Occipital lobe (tissue), 1 donor: ENCODE measurements at regions not wholly inside any gene's neighbourhood (a gene's known extent, or its start where the extent isn't known, plus 50 kb on each side); places are given as distances from the start of the nearest gene placed in this dataset.
"Not testable (repeated sequence)": the region's sequence is repeated elsewhere in the genome, so short reads cannot be mapped to it uniquely, and the experiment has no call there.

Source experiments
- DNase-seq: peaks from one replicate; lab custom pipeline; 2025; lab: John Stamatoyannopoulos, UW

- DNase-seq = no peak
Measured at GRCh38 chr6:90895299-90896074, 308.6 kb upstream of the MAP3K7 start.

- DNase-seq = no peak
Measured at GRCh38 chr6:90894285-90895130, 307.6 kb upstream of the MAP3K7 start.

GRCh38 chr6:90893400-90893799 lies 306.5 kb upstream of the MAP3K7 start:
- DNase-seq = no peak

- DNase-seq = no peak
Measured at GRCh38 chr6:90892271-90892670, 305.4 kb upstream of the MAP3K7 start.

- DNase-seq = no peak
Measured at GRCh38 chr6:90891355-90891754, 304.5 kb upstream of the MAP3K7 start.

GRCh38 chr6:90890683-90891330 lies 303.9 kb upstream of the MAP3K7 start:
- DNase-seq = no peak

- no peak for DNase-seq
Measured at GRCh38 chr6:90887764-90888163, 300.9 kb upstream of the MAP3K7 start.

- DNase-seq = no peak
Measured at GRCh38 chr6:90885611-90886056, 298.8 kb upstream of the MAP3K7 start.

- not testable (repeated sequence) for DNase-seq
Measured at GRCh38 chr6:90885137-90885536, 298.3 kb upstream of the MAP3K7 start.

GRCh38 chr6:90877616-90878015 lies 290.7 kb upstream of the MAP3K7 start:
- no peak for DNase-seq

GRCh38 chr6:90874931-90875330 lies 288.1 kb upstream of the MAP3K7 start:
- DNase-seq = no peak

GRCh38 chr6:90872981-90873380 lies 286.1 kb upstream of the MAP3K7 start:
- no peak for DNase-seq

- DNase-seq = no peak
Measured at GRCh38 chr6:90870561-90870960, 283.7 kb upstream of the MAP3K7 start.

GRCh38 chr6:90868656-90869055 lies 281.8 kb upstream of the MAP3K7 start:
- DNase-seq = no peak

- DNase-seq = no peak
Measured at GRCh38 chr6:90868256-90868655, 281.4 kb upstream of the MAP3K7 start.

- DNase-seq = no peak
Measured at GRCh38 chr6:90865513-90865912, 278.6 kb upstream of the MAP3K7 start.

GRCh38 chr6:90863043-90863442 lies 276.2 kb upstream of the MAP3K7 start:
- no peak for DNase-seq

GRCh38 chr6:90860822-90861601 lies 274.1 kb upstream of the MAP3K7 start:
- DNase-seq = peak; percentile 31

GRCh38 chr6:90859612-90860011 lies 272.7 kb upstream of the MAP3K7 start:
- DNase-seq = no peak

GRCh38 chr6:90859056-90859455 lies 272.2 kb upstream of the MAP3K7 start:
- no peak for DNase-seq

- no peak for DNase-seq
Measured at GRCh38 chr6:90849686-90850085, 262.8 kb upstream of the MAP3K7 start.
